HUES64 (cell line): ENCODE measurements at regions not wholly inside any gene's neighbourhood (a gene's known extent, or its start where the extent isn't known, plus 50 kb on each side); places are given as distances from the start of the nearest gene placed in this dataset.

Source experiments
- H3K27ac ChIP-seq: 2 replicates; pipeline ENCODE4 v1.7.0; 2013; ENCODE audit warnings: low read depth, low read length, inconsistent platforms
- H3K27me3 ChIP-seq: 2 replicates; pipeline ENCODE4 v1.6.1; 2013; ENCODE audit warnings: mild to moderate bottlenecking, low read length; ENCODE audit not compliant: insufficient read depth
- H3K36me3 ChIP-seq: 2 replicates; pipeline ENCODE4 v1.6.1; 2013; ENCODE audit warnings: mild to moderate bottlenecking, low read length; ENCODE audit not compliant: insufficient read depth
- H3K4me1 ChIP-seq: 2 replicates; pipeline ENCODE4 v1.6.1; 2013; ENCODE audit warnings: mild to moderate bottlenecking, low read length, moderate library complexity; ENCODE audit not compliant: insufficient read depth
- H3K4me3 ChIP-seq: 2 replicates; pipeline ENCODE4 v1.5.1; 2013; ENCODE audit warnings: mild to moderate bottlenecking, low read length, moderate library complexity
- H3K9ac ChIP-seq: 2 replicates; pipeline ENCODE4 v1.6.1; 2013; ENCODE audit warnings: mild to moderate bottlenecking, low read depth, low read length
- H3K9me3 ChIP-seq: 2 replicates; pipeline ENCODE4 v1.6.1; 2013; ENCODE audit warnings: low read depth, low read length; ENCODE audit not compliant: insufficient read depth
- WGBS: fragments of 150-250, 120-280 bp; methylation state at CpG from one replicate; pipeline ENCODE4 v1.1.7; 2013; ENCODE audit warnings: missing lambda C conversion rate; 5-methylcytosine and 5-hydroxymethylcytosine counted together

DNA sequence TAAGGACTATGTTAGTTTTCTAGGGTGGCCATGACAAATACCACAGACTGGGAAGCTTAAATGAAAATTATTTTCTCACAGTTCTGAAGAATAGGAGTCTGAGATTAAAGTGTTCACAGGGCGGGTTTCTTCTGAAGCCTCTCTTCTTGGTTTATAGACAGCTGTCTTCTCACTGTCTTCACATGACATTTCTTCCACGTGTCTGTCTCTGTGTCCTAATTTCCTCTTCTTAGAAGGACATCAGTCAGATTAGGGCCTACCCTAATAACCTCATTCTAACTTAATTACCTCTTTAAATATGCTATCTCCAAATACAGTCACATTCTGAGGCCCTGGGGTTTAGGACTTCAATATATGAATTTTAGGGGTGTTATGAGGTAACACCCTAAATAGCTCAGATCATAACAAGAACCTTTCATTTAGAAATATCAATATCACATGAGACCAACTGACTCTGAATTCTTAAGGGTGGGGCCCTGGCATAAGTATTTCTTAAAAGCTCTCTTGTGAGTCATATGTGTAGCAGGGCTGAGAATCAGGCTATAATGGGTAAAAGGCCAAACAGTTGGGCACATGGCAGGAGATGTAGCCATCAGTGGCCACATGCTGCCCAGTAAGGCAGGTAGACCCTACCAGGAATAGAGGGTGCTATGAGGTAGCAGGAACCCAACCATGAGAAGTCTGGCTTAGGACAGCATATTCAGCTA, 62.0 kb upstream of the TENT5A start:
- H3K27ac ChIP-seq: no peak overlapping the region
- WGBS: 72% methylated on average over 2 of the region's 2 CpGs
- H3K9ac ChIP-seq: no peak overlapping the region
- H3K4me3 ChIP-seq: no peak overlapping the region
- H3K9me3 ChIP-seq: no peaks in the 10 kb centered on the region
- H3K4me1 ChIP-seq: no peaks in the 10 kb centered on the region
- no peaks in the 10 kb centered on the region for H3K27me3 ChIP-seq
- H3K36me3 ChIP-seq: no peaks in the 10 kb centered on the region

DNA sequence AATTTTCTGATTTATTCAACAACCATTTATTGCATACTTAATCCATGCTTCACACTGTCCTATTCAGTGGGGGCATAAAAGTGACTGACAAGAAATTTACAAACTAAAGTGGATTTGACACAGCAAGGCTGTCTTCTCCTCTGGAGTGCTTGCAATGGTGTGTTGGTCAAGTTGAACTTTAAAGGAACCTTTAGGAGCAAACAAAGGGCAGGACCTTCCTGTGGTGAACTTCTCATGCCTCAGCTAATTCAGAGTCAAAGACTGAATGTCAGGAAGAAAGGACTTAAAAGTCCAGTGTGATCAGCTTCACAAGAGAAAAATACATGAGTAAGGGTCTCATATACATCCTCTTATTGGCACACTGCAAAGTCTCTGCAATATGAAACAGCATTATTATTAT, 60.8 kb upstream of the TENT5A start:
- Histone ChIP-seq H3K9ac (no peak overlapping the region), H3K27ac (no peak overlapping the region), H3K27me3 (no peaks in the 10 kb centered on the region), H3K36me3 (no peaks in the 10 kb centered on the region), H3K9me3 (no peaks in the 10 kb centered on the region), H3K4me1 (no peaks in the 10 kb centered on the region), H3K4me3 (no peak overlapping the region)

DNA sequence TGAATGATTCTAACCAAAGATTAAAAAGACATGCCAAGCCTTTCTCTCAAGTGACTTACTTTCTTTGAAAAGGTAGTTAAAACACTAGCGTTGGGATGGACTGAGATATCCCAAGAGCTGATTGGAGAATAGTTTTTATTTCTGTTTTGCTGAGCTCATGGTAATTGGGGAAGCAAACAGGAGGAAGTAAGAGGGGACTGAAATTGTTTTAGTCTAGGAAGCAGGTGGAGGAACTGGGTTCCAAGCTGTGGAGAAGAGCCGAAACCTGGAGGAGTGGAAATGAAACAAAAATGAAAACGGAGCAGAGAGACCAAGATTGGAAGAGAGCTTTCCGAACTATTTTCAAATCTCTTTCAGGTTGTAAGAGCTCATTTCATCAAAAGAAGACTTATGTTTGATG, 59.9 kb upstream of the TENT5A start:
- Histone ChIP-seq H3K27me3 (no peaks in the 10 kb centered on the region), H3K36me3 (no peaks in the 10 kb centered on the region), H3K4me1 (no peaks in the 10 kb centered on the region), H3K4me3 (no peak overlapping the region), H3K27ac (no peak overlapping the region), H3K9ac (no peak overlapping the region), H3K9me3 (no peaks in the 10 kb centered on the region)
- 92% methylated on average over 4 of the region's 4 CpGs for WGBS

DNA sequence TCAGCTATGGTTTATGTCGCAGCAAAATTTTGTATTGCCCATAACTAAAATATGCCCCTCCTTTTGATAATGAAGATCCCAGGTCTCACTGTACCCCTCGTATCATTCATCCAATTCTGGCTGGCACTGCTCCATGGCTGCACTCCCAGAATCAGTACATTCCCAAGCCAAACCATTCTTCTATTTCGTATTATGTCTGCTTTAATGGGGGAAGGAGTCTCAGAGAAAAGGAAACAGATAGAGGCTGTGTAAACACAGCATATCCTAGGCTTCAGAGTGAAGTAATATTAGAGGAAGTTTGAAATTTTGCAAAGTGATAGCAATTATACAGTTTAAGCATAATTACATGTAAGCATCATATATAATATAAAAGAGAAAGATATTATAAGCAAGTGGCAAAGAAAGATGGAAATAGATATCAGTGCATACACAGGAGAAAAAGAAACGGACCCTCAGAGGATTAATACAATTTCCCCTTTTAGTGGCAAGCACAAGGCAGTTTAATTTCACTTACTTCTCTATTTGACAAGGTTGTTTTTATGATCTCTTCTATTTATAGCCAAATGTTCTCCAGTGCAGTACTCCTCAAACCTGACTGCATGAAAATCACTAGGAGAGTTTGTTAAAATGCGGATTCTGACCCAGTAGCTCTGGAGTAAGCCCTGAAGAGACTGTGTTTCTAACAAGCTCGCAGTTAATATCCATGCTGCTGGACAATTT, 56.5 kb upstream of the TENT5A start:
- Histone ChIP-seq H3K4me3 (no peak overlapping the region), H3K27me3 (no peaks in the 10 kb centered on the region), H3K27ac (no peak overlapping the region), H3K36me3 (no peaks in the 10 kb centered on the region), H3K4me1 (no peaks in the 10 kb centered on the region), H3K9ac (no peak overlapping the region), H3K9me3 (no peaks in the 10 kb centered on the region)
- 93% methylated on average over 5 of the region's 6 CpGs for WGBS

DNA sequence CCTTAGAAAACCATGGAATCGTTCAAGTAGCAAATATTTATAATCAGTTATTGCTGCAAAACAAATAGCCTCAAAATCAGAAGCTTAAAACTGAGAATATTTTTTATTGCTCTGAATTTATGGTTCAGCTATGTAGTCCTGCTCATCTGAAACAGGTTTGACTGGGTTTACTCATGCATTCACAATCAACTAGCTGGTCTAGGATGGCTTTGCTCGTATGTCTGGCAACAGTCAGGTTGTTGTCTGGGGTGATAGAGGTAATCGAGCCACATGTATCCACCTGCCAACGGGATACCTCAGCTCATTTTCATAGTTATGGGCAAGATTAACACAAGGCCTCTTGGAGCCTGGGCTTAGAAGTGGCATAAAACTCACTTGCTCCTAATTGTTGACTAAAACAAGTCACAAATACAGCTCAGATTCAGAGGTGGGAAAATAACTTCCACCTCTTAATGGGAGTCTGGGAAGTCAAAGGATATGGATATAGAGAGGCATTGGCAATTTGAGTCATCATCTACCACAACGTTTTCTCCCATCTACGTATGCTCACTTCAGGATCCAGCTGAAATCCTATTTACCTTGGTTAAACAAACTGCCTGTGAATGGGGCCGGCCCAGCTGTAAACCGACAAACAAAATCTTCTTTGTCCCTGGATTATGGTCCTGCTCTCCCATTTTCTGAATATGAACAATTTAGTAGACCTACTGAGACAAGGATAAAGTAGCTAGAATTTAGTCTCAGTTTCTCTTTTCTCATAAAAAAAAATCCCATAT, 54.5 kb upstream of the TENT5A start:
- Histone ChIP-seq H3K27ac (no peak overlapping the region), H3K4me1 (no peaks in the 10 kb centered on the region), H3K9ac (no peak overlapping the region), H3K9me3 (no peaks in the 10 kb centered on the region), H3K36me3 (no peaks in the 10 kb centered on the region), H3K27me3 (no peaks in the 10 kb centered on the region), H3K4me3 (no peak overlapping the region)
- 89% methylated on average over 8 of the region's 8 CpGs for WGBS

DNA sequence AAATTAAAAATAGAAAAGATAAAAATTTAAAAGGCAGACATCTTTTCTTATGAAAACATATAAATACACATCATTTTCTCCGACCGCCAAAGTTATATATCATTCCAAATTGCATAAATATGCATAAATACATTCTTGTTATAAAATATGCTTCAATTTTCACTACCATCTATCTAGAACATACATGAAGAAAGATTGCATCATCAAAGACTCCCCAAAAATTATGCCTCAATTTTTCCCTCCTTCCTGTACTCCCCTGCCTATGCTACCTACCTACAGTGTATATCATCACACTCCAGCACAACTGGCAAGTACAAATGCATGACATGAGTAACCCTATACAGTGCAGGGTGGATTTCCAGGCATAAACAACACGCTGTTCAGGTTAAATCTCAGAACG, 49.9 kb upstream of the TENT5A start:
- H3K9me3 ChIP-seq: no peaks in the 10 kb centered on the region
- H3K27ac ChIP-seq: no peak overlapping the region
- no peaks in the 10 kb centered on the region for H3K27me3 ChIP-seq
- no peak overlapping the region for H3K4me3 ChIP-seq
- H3K4me1 ChIP-seq: no peaks in the 10 kb centered on the region
- no peaks in the 10 kb centered on the region for H3K36me3 ChIP-seq
- WGBS: 100% methylated on average over 2 of the region's 4 CpGs
- H3K9ac ChIP-seq: no peak overlapping the region
